ENCODE measurements at regions not wholly inside any gene's neighbourhood (a gene's known extent, or its start where the extent isn't known, plus 50 kb on each side); places are given as distances from the start of the nearest gene placed in this dataset.

DNA sequence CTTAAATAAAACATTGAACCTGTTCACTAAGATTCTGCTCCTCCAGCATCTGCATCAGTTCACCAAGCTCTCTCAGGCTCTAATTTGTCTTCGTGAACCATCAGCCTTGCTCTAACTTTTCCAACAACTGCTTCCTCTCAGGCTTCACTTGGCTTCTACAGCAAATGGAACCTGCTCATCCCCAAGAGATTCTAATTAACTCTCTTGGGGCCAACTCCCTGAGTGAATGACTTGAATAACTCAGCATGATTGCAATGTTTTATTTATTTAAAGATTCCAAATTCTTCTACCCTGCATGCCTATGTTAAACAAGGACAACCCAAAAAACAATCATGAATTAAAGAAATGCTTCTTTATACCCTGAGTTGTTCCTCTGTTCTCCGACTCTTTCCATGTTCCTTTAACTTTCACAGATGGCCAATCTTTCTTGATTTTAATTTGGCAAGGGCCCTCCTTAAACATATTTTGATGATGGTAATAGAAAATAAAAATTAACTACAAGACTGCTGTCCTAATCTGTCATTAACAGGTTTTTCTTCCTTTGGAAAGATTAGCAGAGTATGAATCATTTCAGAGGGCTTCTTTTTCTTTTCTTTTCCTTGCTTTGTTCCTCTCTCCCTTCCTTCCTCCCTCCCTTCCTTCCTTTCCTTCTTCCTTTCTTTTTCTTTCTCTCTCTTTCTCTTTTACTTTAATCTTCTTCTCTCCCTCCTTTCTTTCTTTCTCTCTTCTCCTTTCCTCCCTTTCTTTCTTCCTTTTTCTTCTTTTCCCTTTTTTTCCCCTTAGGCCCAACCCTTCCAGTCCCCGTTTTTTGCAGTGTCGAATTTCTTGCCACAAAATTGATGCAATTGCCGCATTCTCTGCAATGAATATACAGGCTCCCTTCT lies 195.0 kb upstream of the RHOBTB1 start:
- no peak for DNase-seq

- DNase-seq: no peak
These were observed 192.2 kb upstream of the RHOBTB1 start for GRCh38 chr10:61136139-61136538.

- no peak for DNase-seq
These were observed 191.3 kb upstream of the RHOBTB1 start for GRCh38 chr10:61135276-61135721.

GRCh38 chr10:61130366-61130765 lies 186.4 kb upstream of the RHOBTB1 start:
- no peak for DNase-seq

- DNase-seq: no peak
These were observed 184.2 kb upstream of the RHOBTB1 start for GRCh38 chr10:61128196-61128595.

GRCh38 chr10:61125560-61126170 lies 181.7 kb upstream of the RHOBTB1 start:
- no peak for DNase-seq

- no peak for DNase-seq
These were observed 181.0 kb upstream of the RHOBTB1 start for GRCh38 chr10:61124756-61125530.

DNA sequence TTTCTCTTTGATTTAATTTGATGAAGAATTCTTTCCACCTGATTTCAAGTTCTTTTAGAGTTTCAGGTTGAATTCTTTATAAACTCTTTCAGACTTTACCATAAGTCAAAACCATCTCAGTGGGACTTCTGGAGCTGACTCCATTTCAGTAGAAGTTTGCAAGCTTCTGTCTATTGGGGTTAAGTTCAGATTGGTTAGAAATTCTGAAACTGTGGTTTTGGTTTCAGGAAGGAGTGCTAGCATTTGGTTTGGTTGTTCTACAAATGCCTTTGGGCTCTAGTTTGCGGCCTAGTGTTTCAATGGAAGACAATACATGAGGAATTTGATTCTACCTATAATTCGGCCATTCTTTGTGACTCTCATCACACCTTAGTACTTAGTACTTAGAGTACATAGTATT lies 176.8 kb upstream of the RHOBTB1 start:
- no peak for DNase-seq

DNA sequence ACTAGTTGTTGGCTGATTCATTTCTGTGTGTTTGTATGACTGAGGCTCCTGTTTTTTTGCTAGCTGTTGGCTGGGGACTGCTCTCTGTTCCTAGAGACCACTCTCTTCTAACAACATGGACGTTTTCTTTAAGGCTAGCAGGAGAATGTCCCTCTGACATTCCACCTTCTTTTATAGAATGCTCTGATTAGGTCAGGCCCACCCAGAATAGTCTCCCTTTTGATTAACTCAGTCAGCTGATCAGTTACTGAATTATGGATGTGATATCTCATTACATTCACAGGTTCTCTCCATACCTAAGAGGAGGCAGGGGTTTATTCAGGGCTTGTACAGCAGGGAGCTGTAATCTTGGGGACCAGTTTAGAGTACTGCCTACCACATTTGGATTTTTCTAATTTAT lies 175.6 kb upstream of the RHOBTB1 start:
- DNase-seq: no peak

DNA sequence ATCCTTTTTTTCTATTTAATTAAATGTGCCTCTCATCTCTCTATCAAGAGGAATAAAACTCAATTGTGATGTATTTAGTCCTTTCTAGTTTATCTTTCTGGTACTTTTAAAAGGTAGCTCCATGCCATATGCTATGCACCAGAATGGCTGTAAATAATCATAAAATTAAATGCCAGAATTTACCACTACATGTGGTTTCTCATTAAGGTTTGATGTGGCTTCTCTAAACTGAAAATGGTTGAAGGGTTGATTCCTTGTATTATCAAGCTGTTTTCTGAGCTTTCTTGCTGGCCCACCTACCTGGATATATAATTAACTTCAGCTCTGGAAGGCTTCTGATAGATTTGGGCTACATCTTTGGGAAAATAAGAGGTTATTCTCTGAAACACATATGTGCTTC lies 171.9 kb upstream of the RHOBTB1 start:
- DNase-seq: no peak

DNA sequence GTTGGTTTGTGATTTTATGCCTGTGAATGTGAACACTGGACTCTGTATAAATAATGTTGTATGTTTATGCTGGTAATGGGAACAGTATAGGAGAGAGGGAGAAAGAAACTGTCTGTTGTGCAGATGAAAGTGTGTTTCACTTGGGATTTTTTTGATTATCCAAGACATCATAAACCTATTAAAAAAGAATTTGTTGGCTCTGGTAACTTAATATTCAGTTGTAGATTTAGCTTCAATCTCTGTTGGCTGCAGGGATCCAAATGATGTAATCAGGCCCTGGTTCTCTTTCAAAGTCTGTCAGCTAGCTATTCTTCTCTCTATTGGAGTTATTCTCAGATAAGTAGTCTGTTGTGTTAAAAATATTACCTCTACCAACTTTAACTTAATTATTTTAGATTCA lies 168.8 kb upstream of the RHOBTB1 start:
- no peak for DNase-seq

DNA sequence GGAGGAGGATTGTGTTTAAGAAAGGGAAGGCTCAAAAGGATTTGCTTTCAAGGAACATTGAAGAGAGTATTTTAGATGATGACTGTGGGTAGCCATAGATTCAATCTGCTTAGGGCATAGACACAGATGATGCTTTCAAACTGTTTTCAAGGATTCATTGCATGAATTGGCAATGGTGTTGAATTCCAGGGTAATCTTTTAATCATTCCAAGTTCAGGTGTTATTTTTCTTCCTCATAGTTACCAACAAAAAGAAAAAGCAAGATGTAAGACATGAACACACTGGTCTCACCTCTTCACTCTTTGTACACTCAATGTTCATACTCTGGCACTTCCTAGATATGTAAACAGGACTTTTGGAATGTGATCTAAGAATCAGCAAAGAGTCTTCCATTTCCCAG lies 167.0 kb upstream of the RHOBTB1 start:
- no peak for DNase-seq

DNA sequence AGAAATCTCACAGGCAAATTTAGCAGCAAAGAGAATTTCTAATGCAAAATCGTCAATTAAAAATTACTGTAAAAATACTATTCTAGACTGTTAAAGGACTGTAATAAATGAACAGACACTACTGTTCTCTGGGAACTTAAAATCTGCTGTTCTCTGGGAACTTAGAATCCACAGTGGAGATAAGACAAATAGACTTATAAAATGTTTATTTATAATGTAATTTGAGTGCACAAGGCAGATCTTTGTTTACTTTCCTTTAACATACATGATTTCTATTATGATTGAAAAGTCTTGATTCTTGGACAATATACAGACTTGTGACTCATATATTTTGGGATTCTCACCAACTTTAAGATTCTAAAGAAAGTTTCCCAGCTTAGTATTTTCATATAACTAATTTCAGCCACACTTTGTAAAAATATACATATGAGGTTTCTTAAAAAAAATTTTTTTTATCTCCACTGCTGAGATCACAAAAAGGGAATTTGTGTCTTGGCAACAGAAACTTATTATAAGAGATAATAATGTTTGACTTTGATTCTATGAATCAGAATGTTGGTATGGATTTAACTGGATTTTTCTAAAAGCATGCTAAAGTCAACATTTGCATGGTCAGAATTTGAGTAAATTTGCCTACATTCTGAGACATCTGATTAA lies 166.3 kb upstream of the RHOBTB1 start:
- no peak for DNase-seq

DNA sequence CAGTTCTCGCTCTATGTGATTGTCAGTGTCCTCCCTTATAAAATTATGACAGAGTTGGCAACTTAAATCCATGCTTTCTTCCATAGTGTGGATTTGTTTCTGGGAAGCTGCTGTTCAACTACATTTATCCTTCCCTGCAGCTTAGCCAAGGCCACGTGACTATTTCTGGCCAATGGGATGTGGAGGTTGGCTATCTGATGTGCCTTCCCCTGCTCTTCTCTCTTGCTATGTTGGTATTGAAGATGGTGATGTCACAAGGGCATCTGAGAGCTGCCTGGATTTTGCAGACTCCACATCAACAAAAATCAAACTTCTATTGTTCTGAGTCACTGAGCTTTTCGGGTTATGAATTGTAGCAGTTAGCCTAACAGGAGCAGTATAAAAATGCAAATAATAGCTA lies 164.9 kb upstream of the RHOBTB1 start:
- DNase-seq: no peak

DNA sequence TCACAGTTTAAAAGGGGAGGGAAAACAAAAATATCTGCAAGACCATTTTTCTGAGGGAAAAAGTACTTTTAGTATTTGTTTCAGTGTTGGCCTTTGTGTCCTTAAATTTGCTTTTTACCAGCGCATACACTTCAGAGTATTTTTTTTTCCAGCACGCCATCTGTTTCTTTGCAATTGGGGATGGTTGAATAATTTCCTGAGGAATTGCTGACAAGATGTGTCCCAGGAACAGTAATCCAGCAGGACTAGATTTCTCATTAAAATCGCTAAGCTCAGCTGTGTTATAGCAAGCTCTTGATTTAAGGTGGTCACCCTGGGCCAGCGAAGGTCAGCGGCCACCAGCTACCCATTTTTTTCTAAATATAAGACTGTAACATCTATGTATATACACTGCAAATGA lies 156.9 kb upstream of the RHOBTB1 start:
- no peak for DNase-seq

DNA sequence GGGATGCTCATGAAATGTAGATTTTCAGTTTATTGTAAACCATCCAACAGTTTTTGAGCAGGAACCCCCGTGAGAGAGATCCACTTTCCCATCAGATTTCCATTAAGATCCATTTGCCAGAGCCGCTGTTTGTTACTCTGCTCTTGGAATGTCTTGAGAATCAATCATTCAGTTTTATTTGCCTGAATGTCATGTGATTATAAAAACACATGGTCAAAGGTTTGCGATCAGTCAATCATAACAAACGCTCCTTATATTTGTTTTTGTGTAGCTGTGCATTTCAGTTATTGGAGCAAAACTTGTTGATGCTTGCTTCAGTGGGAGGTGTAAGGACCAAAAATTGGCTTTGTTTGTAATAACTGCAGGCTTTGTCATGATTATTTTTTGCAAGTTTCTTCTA lies 155.8 kb upstream of the RHOBTB1 start:
- DNase-seq: no peak

DNA sequence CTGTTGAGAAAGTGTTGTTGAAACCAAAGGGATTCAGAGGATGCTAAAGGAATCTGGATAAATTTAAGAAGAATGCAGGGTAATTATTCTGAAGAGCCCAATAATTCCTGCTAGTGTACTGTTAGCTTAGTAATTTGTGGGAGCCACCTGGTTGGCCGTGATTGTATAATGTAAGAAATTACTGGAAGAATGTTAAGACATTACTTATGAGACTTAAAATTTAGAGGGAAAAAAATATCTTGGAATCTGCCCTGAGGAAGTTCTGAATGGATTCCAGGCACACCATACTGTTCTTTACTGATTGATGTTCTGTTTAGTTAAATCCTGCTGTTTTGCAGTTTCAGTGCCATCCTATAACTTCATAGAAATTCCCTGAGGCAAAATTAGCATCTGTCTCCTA lies 155.0 kb upstream of the RHOBTB1 start:
- no peak for DNase-seq

GRCh38 chr10:61097026-61097425 lies 153.0 kb upstream of the RHOBTB1 start:
- DNase-seq: no peak

DNA sequence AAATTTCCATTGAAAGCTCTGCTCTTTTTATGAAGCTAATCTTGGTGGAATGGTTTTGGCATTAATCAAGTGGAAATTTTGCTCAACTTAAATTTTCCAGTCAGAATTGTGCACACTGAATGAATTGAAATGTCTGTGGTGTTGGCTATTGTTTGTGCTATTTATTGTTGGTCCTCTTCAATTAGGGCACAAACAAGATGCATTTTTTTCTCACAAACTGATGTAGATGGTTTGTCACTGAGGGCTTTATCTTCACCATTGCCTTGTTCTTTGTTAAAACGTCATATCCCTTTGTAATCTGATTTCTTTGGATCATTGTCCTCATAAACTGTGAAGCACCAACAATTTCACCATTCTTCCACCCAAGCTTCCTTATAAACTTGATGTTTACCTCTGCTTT lies 152.1 kb upstream of the RHOBTB1 start:
- no peak for DNase-seq

DNA sequence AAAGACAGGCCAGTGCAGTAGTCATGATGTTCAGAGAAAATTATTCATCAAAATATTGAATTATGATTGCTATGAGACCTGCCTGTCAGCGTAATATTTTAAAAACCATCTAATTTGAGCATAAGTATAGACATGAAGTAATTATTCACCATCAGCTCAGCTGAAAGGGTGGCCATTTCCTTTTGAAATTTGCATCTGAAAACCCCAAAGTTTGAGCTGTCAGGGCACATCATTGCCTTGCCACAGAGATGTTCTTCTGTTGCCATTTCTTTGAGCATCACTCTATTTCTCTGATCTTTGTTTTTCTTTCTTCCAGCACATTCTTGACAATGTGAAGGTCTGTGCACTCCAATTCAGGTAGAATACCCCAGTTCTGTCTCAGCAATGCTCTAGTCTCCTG lies 147.5 kb upstream of the RHOBTB1 start:
- DNase-seq: no peak

- no peak for DNase-seq
These were observed 145.3 kb upstream of the RHOBTB1 start for GRCh38 chr10:61089251-61089650.

DNA sequence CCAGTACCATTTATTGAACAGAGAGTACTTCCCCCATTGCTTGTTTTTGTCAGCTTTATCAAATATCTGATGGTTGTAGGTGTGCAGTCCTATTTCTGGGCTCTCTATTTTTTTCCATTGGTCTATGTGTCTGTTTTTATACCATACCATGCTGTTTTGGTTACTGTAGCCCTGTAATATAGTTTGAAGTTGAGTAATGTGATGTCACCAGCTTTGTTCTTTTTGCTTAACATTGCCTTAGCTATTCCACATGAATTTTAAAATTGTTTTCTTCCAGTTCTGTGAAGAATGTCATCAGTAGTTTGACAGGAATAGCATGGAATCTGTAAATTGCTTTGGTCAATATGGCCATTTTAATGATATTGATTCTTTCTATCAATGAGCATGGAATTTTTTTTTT lies 140.5 kb upstream of the RHOBTB1 start:
- no peak for DNase-seq

- no peak for DNase-seq
These were observed 137.3 kb upstream of the RHOBTB1 start for GRCh38 chr10:61081301-61081700.

Measured in inflammatory macrophage treated with lipopolysaccharide for 4 hours (primary cell).